HFF-Myc (cell line): ENCODE measurements at regions not wholly inside any gene's neighbourhood (a gene's known extent, or its start where the extent isn't known, plus 50 kb on each side); places are given as distances from the start of the nearest gene placed in this dataset.

ENCODE experiments used
- DNase-seq: peaks from one replicate; pipeline ENCODE4 v3.0.0-alpha.2; 2011; ENCODE audit warnings: low read depth; ENCODE audit errors: extremely low read depth
- H3K4me3 ChIP-seq: replicated peaks from 2 replicates; pipeline ENCODE4 v1.5.1; 2011; ENCODE audit warnings: low read depth, mild to moderate bottlenecking, control low read depth, low read length
- CTCF ChIP-seq: IDR thresholded peaks from 2 replicates; pipeline ENCODE4 v1.5.1; 2012; ENCODE audit warnings: mild to moderate bottlenecking, low read depth, low read length, control low read depth; ENCODE audit errors: missing control alignments

GRCh38 chr2:123720760-123721159, 304.3 kb upstream of the CNTNAP5 start:
- no peak for DNase-seq
- H3K4me3 ChIP-seq: no peak overlapping the region
- TF ChIP-seq CTCF: no peak

- no peak for TF ChIP-seq CTCF
- no peak for DNase-seq
Observed at GRCh38 chr2:123723706-123724105, 301.4 kb upstream of the CNTNAP5 start.

DNA sequence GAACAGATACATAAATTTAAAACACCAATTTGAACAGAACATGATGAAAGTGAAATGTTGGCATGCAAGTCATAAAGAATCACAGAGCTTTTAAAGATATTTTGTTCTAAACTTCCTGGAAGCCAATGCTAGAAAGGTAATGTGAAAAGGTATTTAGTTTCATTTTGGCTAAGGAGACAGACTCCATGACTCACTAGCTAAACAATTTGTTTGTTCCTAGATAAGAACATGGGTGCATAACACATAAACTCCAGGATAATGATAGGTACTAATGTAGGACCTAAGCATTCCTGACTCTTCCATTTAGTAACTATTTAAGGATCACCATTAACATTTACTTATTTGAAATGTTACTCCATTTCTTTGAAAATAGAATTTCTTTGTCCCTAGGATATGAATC, 292.5 kb upstream of the CNTNAP5 start:
- no peak overlapping the region for H3K4me3 ChIP-seq
- no peak for DNase-seq
- no peak for TF ChIP-seq CTCF

More at GRCh38 chr2:123723706-123724105, 301.4 kb upstream of the CNTNAP5 start:
- no peak overlapping the region for H3K4me3 ChIP-seq

- no peak for DNase-seq
- no peak overlapping the region for H3K4me3 ChIP-seq
- no peak for TF ChIP-seq CTCF
Observed at GRCh38 chr2:123737371-123737770, 287.7 kb upstream of the CNTNAP5 start.

- no peak for TF ChIP-seq CTCF
- no peak for DNase-seq
- H3K4me3 ChIP-seq: no peak overlapping the region
Observed at GRCh38 chr2:123738643-123739042, 286.4 kb upstream of the CNTNAP5 start.

DNA sequence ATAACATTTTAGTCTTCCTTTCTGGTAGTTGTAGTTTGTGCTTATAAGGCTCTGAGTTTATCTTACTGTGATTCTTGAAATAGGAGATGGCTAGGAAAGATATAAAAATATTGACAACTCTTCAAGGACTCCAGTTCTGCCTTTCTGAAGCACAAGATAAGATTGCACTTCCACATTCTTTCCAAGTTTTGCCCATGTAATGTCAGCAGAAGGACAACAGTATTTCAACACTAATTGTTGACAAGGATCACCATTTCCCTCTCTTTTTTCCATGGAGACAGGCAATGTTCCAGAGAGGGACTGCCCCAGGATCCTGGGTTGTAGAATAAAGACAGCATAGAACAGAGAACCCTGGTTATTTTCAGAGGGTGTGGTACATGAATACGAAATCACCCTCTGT, 279.1 kb upstream of the CNTNAP5 start:
- H3K4me3 ChIP-seq: no peak overlapping the region
- DNase-seq: no peak
- TF ChIP-seq CTCF: no peak

DNA sequence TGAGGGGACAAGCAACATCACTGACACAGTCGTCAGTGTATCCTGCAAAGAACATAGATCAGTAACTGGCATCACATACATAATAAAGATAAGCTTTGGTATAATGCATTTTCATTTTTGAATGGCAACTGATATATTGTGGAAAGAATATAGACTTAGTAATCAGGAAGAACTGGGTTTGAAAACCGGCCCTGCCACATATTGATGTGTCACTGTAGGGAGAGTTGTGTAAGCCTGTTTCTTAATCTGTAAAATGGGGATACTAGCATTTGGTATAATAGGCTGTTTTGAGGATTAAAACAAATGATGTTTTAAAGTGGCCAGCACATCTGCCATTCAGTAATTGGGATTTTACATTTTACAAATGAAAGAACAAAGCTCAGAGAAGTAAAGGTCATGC, 277.8 kb upstream of the CNTNAP5 start:
- DNase-seq: no peak
- TF ChIP-seq CTCF: no peak
- H3K4me3 ChIP-seq: no peak overlapping the region
